Activated CD4-positive, alpha-beta T cell treated with anti-CD3 and anti-CD28 coated beads for 36 hours (primary cell): ENCODE measurements at regions not wholly inside any gene's neighbourhood (a gene's known extent, or its start where the extent isn't known, plus 50 kb on each side); places are given as distances from the start of the nearest gene placed in this dataset.

Experiments
- ATAC-seq: fragments of 200-7000 bp; cut with Tn5 transposase; one replicate; pipeline ENCODE4 v1.10.0; 2021; ENCODE audit warnings: mild to moderate bottlenecking, moderate library complexity
- CTCF ChIA-PET: fragments of 350-600 bp; sonication (Branson Sonifier 250); formaldehyde crosslinking; loops from one replicate; lab custom pipeline; 2021; ENCODE audit warnings: antibody characterized with exemption; lab: Charles Lee
- POLR2A ChIA-PET: fragments of 350-600 bp; sonication (Branson Sonifier 250); formaldehyde crosslinking; loops from one replicate; lab custom pipeline; 2021; ENCODE audit warnings: antibody characterized with exemption, inconsistent platforms; lab: Charles Lee
- DNase-seq: peaks from one replicate; pipeline ENCODE4 v3.0.0-alpha.2; 2020
- H3K27ac Mint-ChIP-seq: one replicate; pipeline ENCODE4 v1.8.0; 2021; ENCODE audit warnings: mixed read lengths
- H3K27me3 Mint-ChIP-seq: one replicate; pipeline ENCODE4 v1.8.0; 2021; ENCODE audit warnings: mixed read lengths
- H3K36me3 Mint-ChIP-seq: one replicate; pipeline ENCODE4 v1.8.0; 2021; ENCODE audit warnings: low read depth, mixed read lengths
- H3K4me1 Mint-ChIP-seq: one replicate; pipeline ENCODE4 v1.8.0; 2021; ENCODE audit warnings: mixed read lengths
- H3K4me3 Mint-ChIP-seq: one replicate; pipeline ENCODE4 v1.8.0; 2021; ENCODE audit warnings: mild to moderate bottlenecking, moderate library complexity, mixed read lengths
- H3K9me3 Mint-ChIP-seq: one replicate; pipeline ENCODE4 v1.8.0; 2021; ENCODE audit warnings: low read depth, mixed read lengths
- intact Hi-C, 2 experiments: fragments of 100-400 bp; cut with DNase I in 1 of 2; cut with micrococcal nuclease in 1 of 2; formaldehyde crosslinking; loops; one replicate each; pipeline versions ENCODE4 v1.14.2 to v1.15.1; 2022 to 2024; cut with DNase I, micrococcal nuclease

DNA sequence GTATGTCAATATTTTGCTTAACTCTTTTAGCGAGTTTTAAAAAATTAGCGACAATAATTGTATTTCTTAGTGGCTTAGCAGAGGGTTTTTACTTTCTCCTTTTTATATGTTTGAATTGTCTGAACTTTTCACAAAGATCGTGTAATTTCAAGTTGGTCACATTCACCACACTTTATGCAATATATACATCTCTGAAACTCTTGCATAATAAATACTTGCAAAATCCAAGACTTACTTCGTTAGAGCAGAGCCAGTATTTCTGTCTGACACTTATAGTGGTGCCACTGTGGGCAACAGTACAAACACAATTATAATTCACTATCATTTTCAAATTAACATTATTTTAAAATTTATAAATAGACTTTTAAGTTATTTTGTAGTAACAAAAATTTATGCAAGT is 62.0 kb downstream of the SUCNR1 start:
- intact Hi-C loops, result no loop called here
- ATAC-seq, result no peak
- no peak overlapping the region for H3K4me3 Mint-ChIP-seq
- H3K36me3 Mint-ChIP-seq, result no peaks in the 10 kb centered on the region
- no peaks in the 10 kb centered on the region for H3K27me3 Mint-ChIP-seq
- H3K27ac Mint-ChIP-seq, result no peak overlapping the region
- H3K4me1 Mint-ChIP-seq, result no peaks in the 10 kb centered on the region
- ChIA-PET CTCF (no interaction called here), POLR2A (no interaction called here)
- DNase-seq, result no peak
- no peaks in the 10 kb centered on the region for H3K9me3 Mint-ChIP-seq

DNA sequence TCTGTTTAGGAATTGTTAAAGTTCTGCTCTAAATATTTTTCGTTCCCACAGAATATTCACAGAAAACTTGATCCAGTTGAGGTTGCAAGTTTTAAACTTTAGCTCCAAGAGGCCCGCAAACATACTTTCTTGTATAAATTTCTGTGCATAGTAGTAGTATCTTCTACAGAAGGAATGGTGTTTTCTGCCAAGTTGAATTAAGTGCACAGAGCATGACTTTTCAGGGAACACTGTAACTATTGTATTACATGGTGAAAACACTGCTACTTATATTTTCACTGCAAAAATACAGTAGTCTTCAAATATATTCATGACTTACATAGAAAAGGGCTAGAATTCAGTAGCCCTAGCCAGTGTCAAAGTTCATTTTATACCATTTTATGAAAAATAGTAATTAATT is 67.0 kb downstream of the SUCNR1 start:
- intact Hi-C loops, result no loop called here
- no peaks in the 10 kb centered on the region for H3K36me3 Mint-ChIP-seq
- no peak overlapping the region for H3K4me3 Mint-ChIP-seq
- H3K27me3 Mint-ChIP-seq, result no peaks in the 10 kb centered on the region
- ATAC-seq (no peak), DNase-seq (no peak)
- POLR2A ChIA-PET, result no interaction called here
- H3K9me3 Mint-ChIP-seq, result no peaks in the 10 kb centered on the region
- H3K4me1 Mint-ChIP-seq, result no peaks in the 10 kb centered on the region
- H3K27ac Mint-ChIP-seq, result no peak overlapping the region
- CTCF ChIA-PET, result interaction anchor here (0.7 to 1.9 kb wide), 2 partner anchors 9 to 532 kb away, joined by 3 to 10 read pairs; no protein-coding TSS in a partner anchor

DNA sequence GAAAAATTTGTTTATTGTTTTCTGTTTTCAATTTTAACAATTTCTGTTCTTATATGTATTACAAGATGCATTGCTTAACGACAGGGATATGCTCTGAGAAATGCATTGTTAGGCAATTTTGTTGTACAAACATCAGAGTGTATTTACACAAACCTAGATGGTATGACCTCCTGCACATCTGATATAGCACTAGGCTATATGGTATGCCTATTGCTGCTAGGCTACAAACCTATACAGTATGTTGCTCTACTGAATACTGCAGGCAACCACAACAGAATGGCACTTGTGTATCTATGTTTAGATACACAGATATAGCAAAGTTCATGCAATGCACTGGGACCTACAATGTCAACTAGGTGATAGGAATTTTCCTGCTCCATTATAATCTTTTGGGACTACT is 70.1 kb downstream of the SUCNR1 start:
- Mint-ChIP-seq H3K27me3 (peaks cover 8% of the 10 kb centered on the region), H3K36me3 (no peaks in the 10 kb centered on the region), H3K4me1 (no peaks in the 10 kb centered on the region), H3K4me3 (no peak overlapping the region), H3K27ac (no peak overlapping the region), H3K9me3 (peaks cover 2% of the 10 kb centered on the region)
- DNase-seq, result no peak
- POLR2A ChIA-PET, result no interaction called here
- no peak for ATAC-seq
- intact Hi-C loops, result no loop called here
- CTCF ChIA-PET, result no interaction called here

DNA sequence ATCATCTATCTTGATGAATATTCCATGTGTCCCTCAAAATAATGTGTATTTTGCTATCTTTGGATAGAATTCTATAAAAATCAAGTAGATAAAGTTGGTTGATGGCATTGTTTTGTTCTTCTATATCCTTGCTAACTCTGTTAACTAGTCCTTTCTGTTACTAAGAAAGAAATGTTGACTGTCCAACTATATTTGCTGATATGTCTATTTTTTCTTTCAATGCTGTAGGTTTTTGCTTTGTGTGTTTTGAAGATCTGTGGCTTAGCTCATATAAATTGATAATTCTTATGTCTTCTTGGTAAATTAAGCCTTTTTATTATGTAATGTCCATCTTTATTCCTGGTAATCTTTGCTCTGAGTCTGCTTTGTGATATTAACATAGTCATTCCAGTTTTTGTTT is 70.9 kb downstream of the SUCNR1 start:
- Mint-ChIP-seq H3K36me3 (no peaks in the 10 kb centered on the region), H3K27ac (no peak overlapping the region), H3K9me3 (peaks cover 2% of the 10 kb centered on the region), H3K4me1 (no peaks in the 10 kb centered on the region), H3K4me3 (no peak overlapping the region), H3K27me3 (peaks cover 8% of the 10 kb centered on the region)
- POLR2A ChIA-PET, result interaction anchor here (0.5 kb wide), 1 partner anchor 56 kb away, joined by 3 read pairs; no protein-coding TSS in a partner anchor
- DNase-seq (no peak), ATAC-seq (no peak)
- CTCF ChIA-PET, result no interaction called here
- intact Hi-C loops, result no loop called here

DNA sequence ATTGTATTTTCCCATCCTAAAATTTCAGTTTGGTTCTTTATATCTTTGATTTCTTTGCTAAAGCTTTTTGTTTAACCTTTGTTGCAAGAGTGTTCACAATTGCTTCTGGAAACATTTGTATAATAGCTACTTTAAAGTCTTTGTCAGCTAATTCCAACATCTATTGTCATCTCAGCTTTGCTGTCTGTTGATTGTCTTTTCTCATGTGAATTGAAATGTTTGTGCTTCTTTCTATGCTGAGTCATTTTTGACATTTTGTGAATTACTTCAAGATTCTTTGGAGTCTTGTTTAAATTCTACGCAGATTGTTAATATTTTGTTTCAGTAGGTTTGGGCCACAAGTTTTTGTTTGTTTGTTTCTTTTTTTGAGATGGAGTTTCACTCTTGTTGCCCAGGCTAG is 73.2 kb downstream of the SUCNR1 start:
- Mint-ChIP-seq H3K36me3 (no peaks in the 10 kb centered on the region), H3K4me3 (no peak overlapping the region), H3K27ac (no peak overlapping the region), H3K4me1 (no peaks in the 10 kb centered on the region), H3K9me3 (peaks cover 2% of the 10 kb centered on the region), H3K27me3 (peaks cover 10% of the 10 kb centered on the region)
- ATAC-seq (no peak), DNase-seq (no peak)
- POLR2A ChIA-PET, result no interaction called here
- intact Hi-C loops, result no loop called here
- CTCF ChIA-PET, result no interaction called here

DNA sequence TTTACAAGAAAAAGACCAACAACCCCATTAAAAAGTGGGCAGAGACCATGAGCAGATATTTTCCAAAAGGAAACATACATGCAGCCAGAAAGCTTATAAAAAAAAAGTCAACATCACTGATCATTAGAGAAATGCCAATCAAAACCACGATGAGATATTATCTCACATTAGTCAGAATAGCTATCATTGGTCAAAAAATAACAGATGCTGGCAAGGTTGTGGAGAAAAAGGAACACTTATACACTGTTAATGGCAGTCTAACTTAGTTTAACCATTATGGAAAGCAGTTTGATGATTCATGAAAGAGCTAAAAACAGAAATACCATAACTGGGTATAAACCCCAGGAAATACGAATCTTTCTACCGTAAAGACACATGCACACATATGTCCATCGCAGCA is 76.3 kb downstream of the SUCNR1 start:
- Mint-ChIP-seq H3K27me3 (peaks cover 10% of the 10 kb centered on the region), H3K36me3 (no peaks in the 10 kb centered on the region), H3K4me1 (no peaks in the 10 kb centered on the region), H3K9me3 (peaks cover 2% of the 10 kb centered on the region), H3K27ac (no peak overlapping the region), H3K4me3 (no peak overlapping the region)
- intact Hi-C loops, result no loop called here
- POLR2A ChIA-PET, result no interaction called here
- no peak for ATAC-seq
- CTCF ChIA-PET, result interaction anchor here (1.7 to 2.9 kb wide), 2 partner anchors 9 to 24 kb away, joined by 4 to 10 read pairs; no protein-coding TSS in a partner anchor
- no peak for DNase-seq

DNA sequence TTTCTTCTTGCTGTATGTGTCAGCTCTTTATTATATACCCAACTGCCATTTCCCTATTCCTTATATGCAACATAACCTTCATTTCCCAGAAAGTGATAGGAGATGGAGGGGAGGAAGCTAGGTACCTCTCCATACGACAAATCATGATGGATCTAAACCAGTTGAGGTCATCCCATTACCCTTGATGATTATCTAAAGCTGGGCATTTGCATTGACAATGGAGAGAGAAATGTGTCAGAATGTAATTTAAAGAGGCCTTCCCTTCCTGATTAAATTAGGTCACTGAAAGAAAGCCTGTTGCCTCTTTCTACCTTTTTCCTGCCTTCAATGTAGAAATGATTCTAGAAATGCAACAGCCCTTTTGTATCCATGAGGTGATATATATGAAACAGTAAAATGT is 81.9 kb downstream of the SUCNR1 start:
- Mint-ChIP-seq H3K4me3 (no peak overlapping the region), H3K4me1 (no peaks in the 10 kb centered on the region), H3K27me3 (no peaks in the 10 kb centered on the region), H3K9me3 (no peaks in the 10 kb centered on the region), H3K27ac (no peak overlapping the region), H3K36me3 (no peaks in the 10 kb centered on the region)
- CTCF ChIA-PET, result interaction anchor here (1.5 kb wide), 1 partner anchor 10 kb away, joined by 4 read pairs; no protein-coding TSS in a partner anchor
- intact Hi-C loops, result no loop called here
- DNase-seq (no peak), ATAC-seq (no peak)
- POLR2A ChIA-PET, result no interaction called here

DNA sequence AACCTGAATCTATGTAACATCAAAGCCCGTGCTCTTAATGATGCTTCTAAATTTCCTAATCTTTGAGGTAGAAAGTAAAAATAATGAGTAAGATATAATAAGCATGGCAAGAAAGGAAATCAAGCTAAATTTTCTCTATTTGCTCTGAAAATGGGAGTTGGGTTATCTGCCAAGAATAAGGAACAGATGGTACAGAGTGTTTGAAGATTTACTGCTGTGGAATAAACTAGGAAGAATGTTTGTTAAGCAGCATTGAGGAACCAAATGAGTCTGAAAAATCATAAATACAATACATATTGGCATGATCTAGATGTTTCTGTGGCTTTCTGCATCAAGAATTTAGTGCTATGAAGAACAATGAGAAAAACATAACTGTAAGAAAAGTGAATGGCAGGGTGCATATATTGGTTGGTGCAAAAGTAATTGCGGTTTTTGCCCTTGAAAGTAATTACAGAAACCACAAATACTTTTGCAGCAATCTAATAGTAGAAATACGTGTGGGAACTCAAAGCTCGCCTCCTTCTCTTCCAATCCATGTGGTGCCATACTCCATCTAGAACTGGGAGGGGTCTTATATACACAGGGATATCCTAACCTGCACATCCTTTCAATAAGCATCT is 87.6 kb downstream of the SUCNR1 start:
- ATAC-seq, result no peak
- Mint-ChIP-seq H3K36me3 (no peaks in the 10 kb centered on the region), H3K27ac (no peak overlapping the region), H3K9me3 (no peaks in the 10 kb centered on the region), H3K4me1 (no peaks in the 10 kb centered on the region), H3K4me3 (no peak overlapping the region), H3K27me3 (no peaks in the 10 kb centered on the region)
- POLR2A ChIA-PET, result no interaction called here
- CTCF ChIA-PET, result no interaction called here
- intact Hi-C loops, result no loop called here
- no peak for DNase-seq

DNA sequence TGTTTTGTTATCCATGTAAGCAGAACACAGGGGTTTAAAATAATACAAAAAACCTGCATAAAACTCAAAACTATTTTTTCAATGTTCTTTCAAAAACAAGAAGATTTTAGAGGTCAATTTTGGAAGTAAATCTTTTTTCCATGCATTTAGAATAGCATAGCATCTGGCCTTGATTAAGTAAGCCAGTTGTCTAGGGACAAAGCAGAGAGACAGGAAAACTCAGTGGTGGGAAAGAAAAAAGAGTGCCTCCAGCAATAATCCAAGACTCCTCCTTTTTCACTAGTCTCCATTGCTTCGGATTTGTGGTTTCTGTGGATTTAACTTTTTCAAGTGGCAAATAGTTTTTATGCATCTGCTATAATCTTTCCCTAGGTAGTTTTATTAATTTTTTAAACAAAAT is 88.9 kb downstream of the SUCNR1 start:
- ATAC-seq (no peak), DNase-seq (no peak)
- ChIA-PET CTCF (no interaction called here), POLR2A (no interaction called here)
- Mint-ChIP-seq H3K27me3 (no peaks in the 10 kb centered on the region), H3K27ac (no peak overlapping the region), H3K36me3 (no peaks in the 10 kb centered on the region), H3K4me3 (no peak overlapping the region), H3K9me3 (no peaks in the 10 kb centered on the region), H3K4me1 (no peaks in the 10 kb centered on the region)
- intact Hi-C loops, result no loop called here

DNA sequence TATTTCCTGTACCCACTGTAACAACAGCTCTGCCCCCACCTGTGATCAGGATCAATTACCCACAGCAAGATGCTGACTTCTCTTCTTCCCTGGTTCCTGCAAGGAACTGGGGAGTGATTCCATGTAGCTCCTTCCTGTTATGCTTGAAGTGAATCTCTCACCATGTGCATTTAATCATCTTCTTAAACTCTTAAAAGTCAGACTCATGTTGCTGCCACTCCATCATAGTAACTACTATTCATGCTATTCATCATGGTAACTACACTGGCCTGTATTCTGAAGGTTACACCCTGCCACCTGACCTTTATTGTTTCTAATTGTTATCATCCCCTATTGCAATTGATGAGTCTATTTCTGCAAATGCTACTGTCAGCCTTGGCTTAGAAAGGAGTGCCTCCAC is 89.5 kb downstream of the SUCNR1 start:
- intact Hi-C loops, result no loop called here
- Mint-ChIP-seq H3K27ac (no peak overlapping the region), H3K4me3 (no peak overlapping the region)

DNA sequence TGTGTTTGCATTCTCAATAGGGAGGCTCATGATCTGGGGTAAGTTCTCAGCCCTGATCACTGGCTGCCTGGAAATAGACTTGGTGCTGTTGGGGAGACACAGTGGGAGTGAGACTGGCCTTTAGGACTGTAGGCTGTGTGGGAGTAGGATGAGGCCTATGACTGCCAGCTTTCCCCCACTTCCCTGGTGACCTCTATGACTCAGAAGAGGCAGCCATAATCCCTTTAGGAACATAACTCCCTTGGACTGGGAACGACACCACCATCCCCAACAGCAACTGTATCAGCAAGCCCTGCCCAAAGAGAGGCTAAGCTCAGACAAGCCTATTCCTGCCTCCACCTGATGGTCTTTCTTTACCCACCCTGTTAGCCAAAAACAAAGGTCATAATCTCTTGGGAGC is 91.3 kb downstream of the SUCNR1 start:
- no peak overlapping the region for H3K27ac Mint-ChIP-seq
- H3K4me1 Mint-ChIP-seq, result no peaks in the 10 kb centered on the region
- POLR2A ChIA-PET, result no interaction called here
- H3K4me3 Mint-ChIP-seq, result no peak overlapping the region
- H3K36me3 Mint-ChIP-seq, result no peaks in the 10 kb centered on the region
- H3K27me3 Mint-ChIP-seq, result no peaks in the 10 kb centered on the region
- no peak for DNase-seq
- no peaks in the 10 kb centered on the region for H3K9me3 Mint-ChIP-seq
- no peak for ATAC-seq
- CTCF ChIA-PET, result no interaction called here
- intact Hi-C loops, result no loop called here

More for the DNA sequence above, 89.5 kb downstream of the SUCNR1 start:
- Mint-ChIP-seq H3K4me1 (no peaks in the 10 kb centered on the region), H3K36me3 (no peaks in the 10 kb centered on the region), H3K9me3 (no peaks in the 10 kb centered on the region), H3K27me3 (no peaks in the 10 kb centered on the region)
- DNase-seq (no peak), ATAC-seq (no peak)
- ChIA-PET POLR2A (no interaction called here), CTCF (no interaction called here)

DNA sequence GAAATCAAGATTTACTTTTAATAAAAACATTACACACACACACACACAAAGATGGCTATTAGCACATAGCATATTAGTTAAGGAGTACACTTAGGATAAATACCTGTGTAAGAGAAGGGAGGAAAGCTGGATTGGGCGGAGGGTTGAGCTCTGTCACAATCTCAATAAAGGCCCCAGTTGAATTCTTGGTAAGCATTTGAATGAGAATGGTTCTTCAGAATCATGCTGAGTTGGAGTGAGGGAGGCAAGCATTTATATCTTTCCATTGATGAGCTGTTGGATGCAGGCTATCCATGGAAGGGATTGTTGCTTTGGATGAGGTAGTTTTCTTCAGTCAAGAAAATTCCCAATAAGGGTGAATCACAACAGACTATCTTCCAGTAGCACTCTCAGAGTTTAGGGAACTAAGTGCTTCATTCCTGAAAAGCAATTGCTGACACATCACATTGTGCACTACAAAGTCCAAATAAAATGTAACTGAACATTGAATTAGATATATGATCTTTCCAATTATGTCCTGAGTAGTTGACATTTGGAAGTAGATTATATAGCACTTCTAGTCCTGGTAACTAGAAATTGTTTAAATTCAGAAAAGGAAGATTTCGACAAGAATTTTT is 95.7 kb downstream of the SUCNR1 start:
- ATAC-seq, result no peak
- no peak overlapping the region for H3K4me3 Mint-ChIP-seq
- no peaks in the 10 kb centered on the region for H3K4me1 Mint-ChIP-seq
- no peaks in the 10 kb centered on the region for H3K9me3 Mint-ChIP-seq
- intact Hi-C loops, result no loop called here
- H3K27ac Mint-ChIP-seq, result no peak overlapping the region
- no peak for DNase-seq
- CTCF ChIA-PET, result interaction anchor here (1.1 kb wide), 1 partner anchor 10 kb away, joined by 3 read pairs; no protein-coding TSS in a partner anchor
- POLR2A ChIA-PET, result no interaction called here
- H3K27me3 Mint-ChIP-seq, result no peaks in the 10 kb centered on the region
- H3K36me3 Mint-ChIP-seq, result no peaks in the 10 kb centered on the region
